ENCODE measurements at regions not wholly inside any gene's neighbourhood (a gene's known extent, or its start where the extent isn't known, plus 50 kb on each side); places are given as distances from the start of the nearest gene placed in this dataset.

DNA sequence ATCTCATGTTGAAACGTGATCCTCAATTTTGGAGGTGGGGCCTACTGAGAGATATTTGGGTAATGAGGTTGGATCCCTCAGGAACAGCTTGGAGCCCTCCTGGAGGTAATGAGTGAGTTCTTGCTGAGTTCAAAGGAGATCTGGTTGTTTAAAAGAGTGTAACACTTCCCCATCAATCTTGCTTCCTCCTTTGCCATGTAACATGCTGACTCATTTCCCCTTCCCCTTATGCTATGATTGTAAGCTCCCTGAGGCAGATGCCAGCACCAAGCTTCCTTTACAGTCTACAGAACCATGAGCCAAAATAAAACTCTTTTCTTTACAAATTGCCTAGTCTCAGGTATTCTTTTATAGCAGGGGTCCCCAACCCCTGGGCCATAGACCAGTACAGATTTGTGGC is 352.3 kb downstream of the SLCO4C1 start:
- no peak overlapping the region for H3K4me2 ChIP-seq (ENCODE audit: low read depth, low read length)

DNA sequence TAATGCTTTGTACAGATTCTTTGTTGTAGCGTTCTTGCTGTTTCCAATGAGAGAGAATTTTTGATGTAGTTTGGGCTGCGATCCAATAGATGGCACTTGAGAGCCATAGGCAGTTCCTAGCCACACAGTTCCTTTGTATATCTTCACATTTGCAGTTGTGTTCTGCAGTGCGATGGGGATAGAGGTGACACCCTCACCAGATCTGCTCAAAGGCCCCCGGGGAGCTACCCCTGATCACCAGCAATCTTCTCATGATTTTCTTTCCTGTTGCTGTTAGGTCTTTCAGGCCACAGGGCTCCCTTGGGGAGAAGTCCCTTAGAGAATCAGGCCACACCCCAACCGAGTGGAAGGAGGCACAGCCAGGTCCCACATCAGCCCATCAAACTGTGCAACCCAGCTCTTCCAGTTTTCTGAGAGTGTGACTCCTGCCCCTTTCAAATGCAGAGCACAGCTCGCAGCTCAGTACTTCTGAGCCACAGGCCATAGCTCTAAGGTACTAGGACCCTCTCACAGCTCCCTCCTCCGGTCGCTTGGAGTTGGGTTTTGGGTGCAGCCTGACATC is 353.7 kb downstream of the SLCO4C1 start:
- H3F3A ChIP-seq (ENCODE audit: insufficient read depth, low read length), result no peaks in the 10 kb centered on the region
- H3K4me2 ChIP-seq (ENCODE audit: low read depth, low read length), result no peak overlapping the region
- no peaks in the 10 kb centered on the region for H3K27me3 ChIP-seq (replicated peaks; ENCODE audit: insufficient read depth, low read length)
- no peak overlapping the region for H2AFZ ChIP-seq (ENCODE audit: low read length)
- no peak overlapping the region for H3K9ac ChIP-seq (ENCODE audit: low read length)
- H3K4me1 ChIP-seq (ENCODE audit: low read length), result no peaks in the 10 kb centered on the region
- no peaks in the 10 kb centered on the region for H3K9me2 ChIP-seq (replicated peaks; ENCODE audit: insufficient read depth, low read length)
- no peak overlapping the region for H3K4me3 ChIP-seq (ENCODE audit: low read length)
- peak; percentile 40 for DNase-seq
- H3K27ac ChIP-seq (ENCODE audit: low read length), result no peak overlapping the region
- no peaks in the 10 kb centered on the region for H4K20me1 ChIP-seq (ENCODE audit: insufficient read depth, low read length)
- no peaks in the 10 kb centered on the region for H3K36me3 ChIP-seq (replicated peaks; ENCODE audit: insufficient read depth, low read length)
- H3K79me2 ChIP-seq (ENCODE audit: low read length), result no peaks in the 10 kb centered on the region
- no peaks in the 10 kb centered on the region for H3K9me3 ChIP-seq (replicated peaks; ENCODE audit: insufficient read depth, low read length)
- TF ChIP-seq EZH2phosphoT487 (IDR thresholded peaks at IDR 0.05; ENCODE audit: low read length) (no peak), EZH2 (optimal IDR thresholded peaks at IDR 0.05; ENCODE audit: low read depth, low read length) (no peak)
- TF ChIP-seq, protein P1, sequence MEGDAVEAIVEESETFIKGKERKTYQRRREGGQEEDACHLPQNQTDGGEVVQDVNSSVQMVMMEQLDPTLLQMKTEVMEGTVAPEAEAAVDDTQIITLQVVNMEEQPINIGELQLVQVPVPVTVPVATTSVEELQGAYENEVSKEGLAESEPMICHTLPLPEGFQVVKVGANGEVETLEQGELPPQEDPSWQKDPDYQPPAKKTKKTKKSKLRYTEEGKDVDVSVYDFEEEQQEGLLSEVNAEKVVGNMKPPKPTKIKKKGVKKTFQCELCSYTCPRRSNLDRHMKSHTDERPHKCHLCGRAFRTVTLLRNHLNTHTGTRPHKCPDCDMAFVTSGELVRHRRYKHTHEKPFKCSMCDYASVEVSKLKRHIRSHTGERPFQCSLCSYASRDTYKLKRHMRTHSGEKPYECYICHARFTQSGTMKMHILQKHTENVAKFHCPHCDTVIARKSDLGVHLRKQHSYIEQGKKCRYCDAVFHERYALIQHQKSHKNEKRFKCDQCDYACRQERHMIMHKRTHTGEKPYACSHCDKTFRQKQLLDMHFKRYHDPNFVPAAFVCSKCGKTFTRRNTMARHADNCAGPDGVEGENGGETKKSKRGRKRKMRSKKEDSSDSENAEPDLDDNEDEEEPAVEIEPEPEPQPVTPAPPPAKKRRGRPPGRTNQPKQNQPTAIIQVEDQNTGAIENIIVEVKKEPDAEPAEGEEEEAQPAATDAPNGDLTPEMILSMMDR (IDR thresholded peaks at IDR 0.05; ENCODE audit: low read length), result peak; percentile 74

More for the DNA sequence above, 352.3 kb downstream of the SLCO4C1 start:
- no peaks in the 10 kb centered on the region for H3K36me3 ChIP-seq (replicated peaks; ENCODE audit: insufficient read depth, low read length)
- no peaks in the 10 kb centered on the region for H3K79me2 ChIP-seq (ENCODE audit: low read length)
- no peaks in the 10 kb centered on the region for H3K27me3 ChIP-seq (replicated peaks; ENCODE audit: insufficient read depth, low read length)
- no peak overlapping the region for H3K9ac ChIP-seq (ENCODE audit: low read length)
- H3K4me1 ChIP-seq (ENCODE audit: low read length), result no peaks in the 10 kb centered on the region
- no peaks in the 10 kb centered on the region for H3K9me3 ChIP-seq (replicated peaks; ENCODE audit: insufficient read depth, low read length)
- H4K20me1 ChIP-seq (ENCODE audit: insufficient read depth, low read length), result no peaks in the 10 kb centered on the region
- no peak overlapping the region for H3K4me3 ChIP-seq (ENCODE audit: low read length)
- H3K9me2 ChIP-seq (replicated peaks; ENCODE audit: insufficient read depth, low read length), result no peaks in the 10 kb centered on the region
- no peak for DNase-seq
- H3F3A ChIP-seq (ENCODE audit: insufficient read depth, low read length), result no peaks in the 10 kb centered on the region
- no peak overlapping the region for H3K27ac ChIP-seq (ENCODE audit: low read length)
- TF ChIP-seq EZH2 (optimal IDR thresholded peaks at IDR 0.05; ENCODE audit: low read depth, low read length) (no peak), EZH2phosphoT487 (IDR thresholded peaks at IDR 0.05; ENCODE audit: low read length) (no peak)
- TF ChIP-seq, protein P1 (IDR thresholded peaks at IDR 0.05; ENCODE audit: low read length), result no peak
- no peak overlapping the region for H2AFZ ChIP-seq (ENCODE audit: low read length)

DNA sequence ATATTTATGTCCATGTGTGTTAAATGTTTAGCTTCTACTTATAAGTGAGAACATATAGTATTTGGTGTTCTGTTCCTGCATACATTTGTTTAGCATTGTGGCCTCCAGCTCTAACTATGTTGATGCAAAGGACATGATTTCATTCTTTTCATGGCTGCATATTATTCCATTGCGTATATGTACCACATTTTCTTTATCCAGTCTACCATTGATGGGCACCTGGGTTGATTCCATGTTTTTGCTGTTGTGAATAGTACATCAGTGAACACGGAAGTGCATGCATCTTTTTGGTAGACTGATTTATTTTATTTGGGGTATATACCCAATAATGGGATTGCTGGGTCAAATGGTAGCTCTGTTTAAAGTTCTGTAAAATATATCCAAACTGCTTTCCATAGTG is 359.0 kb downstream of the SLCO4C1 start:
- Histone ChIP-seq H3K9me2 (replicated peaks; ENCODE audit: insufficient read depth, low read length) (no peaks in the 10 kb centered on the region), H3K9me3 (replicated peaks; ENCODE audit: insufficient read depth, low read length) (no peaks in the 10 kb centered on the region), H3F3A (ENCODE audit: insufficient read depth, low read length) (no peaks in the 10 kb centered on the region), H3K9ac (ENCODE audit: low read length) (no peak overlapping the region), H3K27ac (ENCODE audit: low read length) (no peak overlapping the region), H3K4me2 (ENCODE audit: low read depth, low read length) (no peak overlapping the region), H2AFZ (ENCODE audit: low read length) (no peak overlapping the region), H3K4me3 (ENCODE audit: low read length) (no peak overlapping the region), H3K79me2 (ENCODE audit: low read length) (no peaks in the 10 kb centered on the region), H3K36me3 (replicated peaks; ENCODE audit: insufficient read depth, low read length) (no peaks in the 10 kb centered on the region), H4K20me1 (ENCODE audit: insufficient read depth, low read length) (no peaks in the 10 kb centered on the region), H3K4me1 (ENCODE audit: low read length) (no peaks in the 10 kb centered on the region), H3K27me3 (replicated peaks; ENCODE audit: insufficient read depth, low read length) (no peaks in the 10 kb centered on the region)
- no peak for DNase-seq
- TF ChIP-seq EZH2phosphoT487 (IDR thresholded peaks at IDR 0.05; ENCODE audit: low read length), result no peak
- TF ChIP-seq, protein P1 (IDR thresholded peaks at IDR 0.05; ENCODE audit: low read length), result no peak
- TF ChIP-seq EZH2 (optimal IDR thresholded peaks at IDR 0.05; ENCODE audit: low read depth, low read length), result no peak
